Activated T-helper 1 cell treated with anti-CD3 and anti-CD28 coated beads, Interleukin-12 subunit alpha, Interleukin-12 subunit beta, Interleukin-2, Interleukin-4 antibody, amounts not matched to agents 30 ng/mL and 10 ng/mL and 1 ng/mL, durations not matched to agents 14 hours and 24 hours and 36 hours (primary cell): ENCODE measurements at regions not wholly inside any gene's neighbourhood (a gene's known extent, or its start where the extent isn't known, plus 50 kb on each side); places are given as distances from the start of the nearest gene placed in this dataset.

Source experiments
- DNase-seq: peaks from one replicate; pipeline ENCODE4 v3.0.0; 2021; ENCODE audit warnings: low spot score
- H3K27ac Mint-ChIP-seq: one replicate; pipeline ENCODE4 v1.8.0; 2021; ENCODE audit warnings: mild to moderate bottlenecking, mixed read lengths
- H3K27me3 Mint-ChIP-seq: one replicate; pipeline ENCODE4 v1.8.0; 2022; ENCODE audit warnings: mild to moderate bottlenecking, moderate library complexity, mixed read lengths; ENCODE audit not compliant: insufficient read depth
- H3K36me3 Mint-ChIP-seq: one replicate; pipeline ENCODE4 v1.8.0; 2021; ENCODE audit warnings: low read depth, mixed read lengths
- H3K4me1 Mint-ChIP-seq: one replicate; pipeline ENCODE4 v1.8.0; 2021; ENCODE audit warnings: low read depth, mixed read lengths
- H3K4me3 Mint-ChIP-seq: one replicate; pipeline ENCODE4 v1.8.0; 2021; ENCODE audit warnings: mild to moderate bottlenecking, moderate library complexity, mixed read lengths
- H3K9me3 Mint-ChIP-seq: one replicate; pipeline ENCODE4 v1.8.0; 2021; ENCODE audit warnings: mixed read lengths
- intact Hi-C: fragments of 100-400 bp; cut with micrococcal nuclease; formaldehyde crosslinking; loops from one replicate; pipeline ENCODE4 v1.15.1; 2024

DNA sequence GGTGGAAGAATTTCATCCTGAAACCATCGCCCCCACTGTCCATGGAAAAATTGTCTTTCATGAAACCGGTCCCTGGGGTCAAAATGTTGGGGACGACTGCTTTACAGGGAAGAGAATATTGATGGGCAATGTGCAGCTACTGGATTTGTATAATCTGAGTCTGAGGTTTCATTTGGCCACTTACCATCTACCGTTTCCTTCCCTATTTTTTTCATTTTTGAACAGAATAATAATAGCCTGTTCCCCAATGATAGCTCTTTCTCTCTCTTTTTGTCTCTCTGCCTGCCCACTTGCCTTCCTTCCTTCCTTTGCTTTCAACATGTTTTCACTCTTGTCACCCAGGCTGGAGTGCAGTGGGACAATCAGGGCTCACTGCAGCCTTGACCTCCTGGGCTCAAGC lies 78.3 kb upstream of the TLK1 start:
- intact Hi-C loops: no loop called here
- DNase-seq: no peak
- H3K4me1 Mint-ChIP-seq: peaks cover 4% of the 10 kb centered on the region
- no peak overlapping the region for H3K27ac Mint-ChIP-seq
- no peaks in the 10 kb centered on the region for H3K9me3 Mint-ChIP-seq
- H3K36me3 Mint-ChIP-seq: no peaks in the 10 kb centered on the region
- peaks cover 9% of the 10 kb centered on the region for H3K27me3 Mint-ChIP-seq
- no peak overlapping the region for H3K4me3 Mint-ChIP-seq

DNA sequence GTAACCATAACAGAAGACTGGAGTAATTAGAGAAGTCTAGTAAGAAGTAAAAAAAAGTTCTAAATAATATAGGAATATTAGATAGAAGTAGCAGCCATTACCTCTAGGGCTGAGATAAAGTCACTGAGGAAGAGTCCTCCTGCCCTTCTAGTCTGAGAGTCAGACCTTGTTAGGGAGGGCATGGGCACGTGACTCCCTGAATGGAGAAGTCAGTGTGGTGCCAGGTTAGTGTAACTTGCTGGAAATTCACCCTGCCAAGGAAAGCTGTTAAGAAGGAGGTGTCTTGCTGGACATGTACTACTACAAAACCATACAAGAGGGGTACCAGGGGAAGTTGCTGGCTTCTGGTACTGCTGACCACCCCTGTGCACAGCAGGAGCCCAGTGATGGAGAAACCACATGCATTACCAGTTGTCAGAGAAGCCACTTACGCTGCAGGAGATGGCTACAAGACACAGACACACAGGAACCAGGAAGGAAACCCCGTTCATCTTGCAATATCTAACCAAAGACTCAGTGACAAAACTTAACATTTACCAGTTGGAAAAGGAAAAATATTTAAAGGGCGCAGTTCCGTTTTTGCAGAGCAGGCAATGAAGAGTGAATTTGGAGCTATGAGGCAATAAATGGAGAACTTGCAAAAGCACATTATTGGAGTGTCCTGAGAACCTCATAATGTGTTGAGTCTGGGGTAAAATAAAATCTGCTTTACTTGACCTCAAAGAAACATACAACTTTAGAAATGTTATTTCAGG lies 77.2 kb upstream of the TLK1 start:
- intact Hi-C loops: no loop called here
- Mint-ChIP-seq H3K9me3 (no peaks in the 10 kb centered on the region), H3K4me1 (peaks cover 4% of the 10 kb centered on the region), H3K36me3 (no peaks in the 10 kb centered on the region), H3K4me3 (no peak overlapping the region), H3K27ac (no peak overlapping the region), H3K27me3 (peaks cover 16% of the 10 kb centered on the region)
- no peak for DNase-seq

DNA sequence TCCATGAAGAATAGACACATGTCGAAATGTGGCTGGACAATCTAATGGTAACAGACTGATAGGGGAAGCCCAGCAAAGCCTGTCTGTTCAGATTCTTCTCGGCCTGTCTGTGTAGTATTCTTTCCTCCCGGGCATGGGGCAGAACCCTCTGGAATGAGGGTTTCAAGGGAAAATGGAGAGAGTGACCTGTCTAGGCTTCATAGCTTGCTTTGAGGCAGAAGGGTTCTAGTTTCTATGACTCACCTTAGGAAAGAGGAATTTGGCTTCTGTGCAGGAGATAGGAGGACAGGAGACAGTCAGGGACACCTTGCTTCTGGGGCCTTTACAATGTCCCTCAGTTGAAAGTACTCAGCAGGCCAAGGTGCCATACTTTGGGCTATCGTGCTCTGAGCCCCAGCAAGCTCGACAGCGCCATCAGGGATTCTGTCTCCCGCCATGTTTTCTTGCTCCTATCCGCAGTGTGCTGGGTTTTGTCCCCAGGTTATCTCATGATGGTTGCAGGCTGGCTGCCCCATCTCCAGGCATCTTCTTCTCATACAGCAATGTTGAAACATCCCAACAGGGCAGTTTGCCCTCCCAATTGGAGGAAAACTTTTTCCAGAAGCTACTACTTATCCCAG lies 74.7 kb upstream of the TLK1 start:
- Mint-ChIP-seq H3K4me3 (no peak overlapping the region), H3K4me1 (peaks cover 4% of the 10 kb centered on the region), H3K36me3 (no peaks in the 10 kb centered on the region), H3K27ac (no peak overlapping the region), H3K9me3 (no peaks in the 10 kb centered on the region), H3K27me3 (peaks cover 20% of the 10 kb centered on the region)
- intact Hi-C loops: no loop called here
- DNase-seq: no peak

DNA sequence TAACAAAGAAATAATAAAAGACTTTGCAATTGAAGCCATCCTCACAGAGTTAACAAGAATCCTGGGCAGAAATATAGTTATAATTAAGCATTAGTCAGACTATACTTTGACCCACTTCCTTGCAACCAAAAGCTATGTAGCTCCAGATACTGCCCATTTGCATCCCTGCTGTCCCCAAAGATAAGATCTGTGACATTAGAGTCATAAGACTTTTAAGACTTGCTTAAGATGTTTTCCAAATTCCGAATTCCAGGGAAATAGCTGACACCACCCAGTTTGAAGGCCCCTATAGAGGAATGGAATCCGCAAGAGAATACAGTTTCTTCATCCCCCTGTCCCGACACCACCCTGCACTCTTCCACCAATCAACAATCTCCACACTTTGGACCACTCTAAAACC lies 69.5 kb upstream of the TLK1 start:
- no peak overlapping the region for H3K4me3 Mint-ChIP-seq
- no peaks in the 10 kb centered on the region for H3K4me1 Mint-ChIP-seq
- H3K27ac Mint-ChIP-seq: no peak overlapping the region
- no peaks in the 10 kb centered on the region for H3K9me3 Mint-ChIP-seq
- H3K27me3 Mint-ChIP-seq: peaks cover 15% of the 10 kb centered on the region
- intact Hi-C loops: no loop called here
- H3K36me3 Mint-ChIP-seq: no peaks in the 10 kb centered on the region
- no peak for DNase-seq

DNA sequence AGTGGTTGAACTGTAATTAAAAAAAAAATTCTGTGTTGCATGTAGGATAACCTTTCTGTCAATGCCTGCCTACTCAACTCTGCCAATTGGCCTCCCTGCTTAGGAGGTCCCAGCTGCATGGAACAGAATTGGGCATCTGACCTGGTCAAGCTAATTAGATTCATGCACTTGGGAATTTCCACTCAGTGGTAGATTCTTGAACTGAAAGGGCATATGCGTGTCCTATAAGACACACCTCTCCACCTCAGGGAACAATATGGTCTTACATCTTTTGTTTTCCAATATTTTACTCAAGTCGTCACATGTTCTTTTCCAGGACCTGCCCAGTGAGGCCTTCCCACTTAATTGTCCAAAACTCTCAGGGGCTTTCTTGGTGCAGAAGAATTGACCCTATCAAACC lies 68.1 kb upstream of the TLK1 start:
- Mint-ChIP-seq H3K4me3 (no peak overlapping the region), H3K9me3 (peaks cover 7% of the 10 kb centered on the region), H3K27ac (no peak overlapping the region), H3K27me3 (peaks cover 11% of the 10 kb centered on the region), H3K36me3 (no peaks in the 10 kb centered on the region), H3K4me1 (no peaks in the 10 kb centered on the region)
- intact Hi-C loops: loop anchor here (5.0 kb wide), 1 partner anchor 67 kb away; the partner anchor contains the start of gene TLK1
- no peak for DNase-seq

DNA sequence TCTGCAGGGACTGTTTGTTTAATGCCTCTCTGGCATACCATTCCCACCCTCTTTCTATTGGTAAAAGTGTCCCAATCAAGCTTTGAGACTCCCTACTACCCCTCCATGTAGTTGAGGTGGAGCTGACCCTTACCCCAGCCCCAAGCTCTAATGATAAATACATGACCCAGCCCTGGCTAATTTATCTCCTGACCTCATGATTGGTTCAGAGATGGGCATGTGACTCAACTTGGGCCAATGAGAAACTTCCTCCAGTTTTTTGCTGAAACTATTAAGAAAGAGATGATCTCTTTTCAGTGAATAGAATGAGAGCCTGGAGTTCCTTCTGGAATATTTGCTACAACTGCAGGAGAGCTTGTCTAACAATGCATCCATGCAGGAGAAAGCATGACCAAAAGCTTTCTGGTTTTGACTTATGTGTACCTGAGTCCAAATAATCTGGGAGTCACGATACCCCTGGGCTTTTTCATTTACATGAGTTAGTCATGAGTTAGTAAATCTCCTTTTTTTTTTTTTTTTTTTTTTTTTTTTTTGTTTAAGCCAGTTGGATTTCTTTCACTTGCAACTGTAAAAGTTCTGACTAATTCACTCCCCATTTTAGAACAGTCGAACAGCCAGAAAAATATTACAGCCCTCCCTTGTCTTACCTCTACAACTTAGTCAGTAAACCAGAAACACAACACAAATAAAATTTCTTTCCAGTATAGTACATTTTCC lies 66.5 kb upstream of the TLK1 start:
- H3K27ac Mint-ChIP-seq: no peak overlapping the region
- H3K27me3 Mint-ChIP-seq: peaks cover 5% of the 10 kb centered on the region

DNA sequence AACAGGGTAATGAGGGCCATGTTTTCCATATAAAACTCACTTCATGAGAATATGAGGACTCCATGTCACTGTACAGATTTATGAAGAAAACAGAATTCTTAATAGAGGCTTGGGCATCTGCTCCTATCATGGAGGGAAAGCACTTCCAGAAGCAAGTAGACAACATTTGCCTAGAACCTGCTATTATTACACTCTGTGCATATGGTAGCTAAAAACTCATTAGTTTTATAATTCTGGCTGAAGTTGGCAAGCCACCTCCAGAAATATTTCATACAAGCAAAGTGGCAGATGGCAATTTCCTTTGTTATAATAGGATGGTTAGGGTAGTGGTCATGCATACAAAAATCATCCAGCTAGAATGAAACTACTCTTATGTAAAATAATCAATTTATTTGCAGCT lies 65.8 kb upstream of the TLK1 start:
- Mint-ChIP-seq H3K4me1 (no peaks in the 10 kb centered on the region), H3K27me3 (peaks cover 5% of the 10 kb centered on the region), H3K9me3 (peaks cover 7% of the 10 kb centered on the region), H3K4me3 (no peak overlapping the region), H3K36me3 (no peaks in the 10 kb centered on the region), H3K27ac (no peak overlapping the region)
- intact Hi-C loops: loop anchor here (5.0 kb wide), 1 partner anchor 64 kb away; the partner anchor contains the start of gene TLK1
- DNase-seq: no peak

More for the DNA sequence above, 66.5 kb upstream of the TLK1 start:
- H3K4me1 Mint-ChIP-seq: no peaks in the 10 kb centered on the region
- peaks cover 7% of the 10 kb centered on the region for H3K9me3 Mint-ChIP-seq
- H3K36me3 Mint-ChIP-seq: no peaks in the 10 kb centered on the region
- intact Hi-C loops: loop anchor here (5.0 kb wide), 1 partner anchor 65 kb away; the partner anchor contains the start of gene TLK1
- no peak for DNase-seq
- H3K4me3 Mint-ChIP-seq: no peak overlapping the region

DNA sequence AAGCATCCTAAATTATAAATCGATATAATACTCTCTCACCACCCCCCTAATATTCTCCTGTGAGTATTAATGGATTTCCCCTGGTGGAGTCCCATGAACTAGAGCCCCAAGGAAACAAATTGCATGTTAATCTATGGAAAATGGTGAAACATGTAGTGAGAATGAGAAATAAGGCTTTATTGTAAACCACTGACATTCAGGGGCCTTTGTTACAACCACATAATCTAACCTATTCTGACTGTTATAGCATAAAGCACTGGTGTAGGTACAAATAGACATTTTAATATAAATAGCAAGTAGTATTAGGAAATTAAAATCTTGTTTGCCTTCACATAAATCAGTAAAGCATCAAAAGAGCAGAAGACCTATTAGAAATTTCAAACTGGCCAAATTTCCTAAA lies 65.3 kb upstream of the TLK1 start:
- H3K9me3 Mint-ChIP-seq: peaks cover 7% of the 10 kb centered on the region
- H3K27me3 Mint-ChIP-seq: peaks cover under 1% of the 10 kb centered on the region
- no peaks in the 10 kb centered on the region for H3K4me1 Mint-ChIP-seq
- intact Hi-C loops: loop anchor here (5.0 kb wide), 1 partner anchor 64 kb away; the partner anchor contains the start of gene TLK1
- no peaks in the 10 kb centered on the region for H3K36me3 Mint-ChIP-seq
- DNase-seq: no peak
- no peak overlapping the region for H3K27ac Mint-ChIP-seq
- no peak overlapping the region for H3K4me3 Mint-ChIP-seq

DNA sequence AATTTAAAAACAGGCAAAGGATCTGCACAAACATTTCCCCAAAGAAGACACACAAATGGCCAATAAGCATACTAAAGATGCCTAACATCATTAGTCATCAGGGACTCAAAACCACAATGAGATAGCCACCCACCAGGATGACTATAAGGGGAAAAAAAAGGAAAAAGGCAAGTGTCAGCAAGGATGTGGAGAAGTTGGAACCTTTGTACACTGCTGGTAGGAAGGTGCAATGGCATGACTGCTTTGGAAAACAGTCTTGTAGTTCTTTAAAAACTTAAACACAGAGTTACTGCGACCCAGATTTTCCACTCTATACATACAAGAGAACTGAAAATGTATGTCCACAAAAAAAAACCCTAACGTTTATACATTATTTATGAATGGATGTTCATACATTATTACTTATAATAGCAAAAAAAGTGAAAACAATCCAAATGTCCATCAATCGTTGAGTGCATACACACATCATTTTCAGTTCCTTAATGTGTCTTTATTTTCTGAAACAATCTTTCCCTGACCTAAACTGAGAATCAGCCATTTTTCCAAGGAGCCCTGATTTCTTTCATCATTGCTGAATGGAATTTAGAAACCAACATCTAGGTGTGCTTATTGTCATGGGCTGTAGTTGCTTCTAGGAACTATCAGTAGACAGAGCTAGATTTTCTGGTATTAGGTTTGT lies 64.7 kb upstream of the TLK1 start:
- intact Hi-C loops: loop anchor here (5.0 kb wide), 1 partner anchor 63 kb away; the partner anchor contains the start of gene TLK1

DNA sequence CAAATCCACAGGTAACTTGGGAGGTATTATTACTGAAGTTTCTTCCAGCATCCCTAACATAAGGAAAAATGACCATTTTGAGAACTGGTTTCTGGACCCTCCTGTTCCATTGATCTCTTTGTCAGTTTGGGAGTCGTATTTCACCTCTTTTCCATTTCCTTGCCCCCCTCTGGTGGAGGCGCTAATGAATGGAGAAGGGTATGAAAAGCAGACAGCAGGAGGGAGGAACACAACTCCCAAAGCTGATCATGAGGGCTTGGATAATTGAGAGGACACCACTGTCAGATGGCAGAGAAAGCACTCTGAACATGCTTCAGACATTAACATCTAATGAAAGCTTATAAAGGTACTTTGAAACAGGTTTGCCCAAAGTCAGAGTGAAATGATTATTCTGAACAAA lies 56.6 kb upstream of the TLK1 start:
- H3K27ac Mint-ChIP-seq: no peak overlapping the region
- intact Hi-C loops: no loop called here
- peaks cover 14% of the 10 kb centered on the region for H3K9me3 Mint-ChIP-seq
- no peak for DNase-seq
- no peaks in the 10 kb centered on the region for H3K4me1 Mint-ChIP-seq
- peaks cover 5% of the 10 kb centered on the region for H3K36me3 Mint-ChIP-seq
- no peak overlapping the region for H3K4me3 Mint-ChIP-seq
- H3K27me3 Mint-ChIP-seq: peaks cover 2% of the 10 kb centered on the region

More for the DNA sequence above, 64.7 kb upstream of the TLK1 start:
- H3K36me3 Mint-ChIP-seq: no peaks in the 10 kb centered on the region
- H3K27ac Mint-ChIP-seq: no peak overlapping the region
- DNase-seq: no peak
- peaks cover 7% of the 10 kb centered on the region for H3K9me3 Mint-ChIP-seq
- no peaks in the 10 kb centered on the region for H3K27me3 Mint-ChIP-seq
- H3K4me3 Mint-ChIP-seq: no peak overlapping the region
- no peaks in the 10 kb centered on the region for H3K4me1 Mint-ChIP-seq

DNA sequence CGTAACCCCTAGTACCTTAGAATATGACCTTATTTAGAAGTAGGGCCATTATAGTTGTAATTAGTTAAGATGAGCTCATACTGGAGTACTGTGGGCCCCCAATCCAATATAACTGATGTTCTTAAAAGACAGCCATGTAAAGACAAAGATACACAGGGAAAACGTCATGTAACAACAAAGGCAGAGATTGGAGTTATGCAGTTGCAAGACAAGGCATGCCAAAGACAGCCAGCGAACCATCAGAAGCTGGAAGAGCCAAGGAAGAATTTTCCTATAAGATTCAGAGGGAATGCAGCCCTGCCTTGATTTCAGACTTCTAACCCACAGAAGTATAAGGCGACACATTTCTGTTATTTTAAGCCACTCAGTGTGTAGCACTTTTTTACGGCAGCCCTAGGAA lies 55.9 kb upstream of the TLK1 start:
- Mint-ChIP-seq H3K9me3 (peaks cover 14% of the 10 kb centered on the region), H3K27ac (no peak overlapping the region), H3K4me1 (no peaks in the 10 kb centered on the region), H3K36me3 (peaks cover 5% of the 10 kb centered on the region), H3K4me3 (no peak overlapping the region), H3K27me3 (peaks cover 2% of the 10 kb centered on the region)
- DNase-seq: no peak
- intact Hi-C loops: no loop called here

DNA sequence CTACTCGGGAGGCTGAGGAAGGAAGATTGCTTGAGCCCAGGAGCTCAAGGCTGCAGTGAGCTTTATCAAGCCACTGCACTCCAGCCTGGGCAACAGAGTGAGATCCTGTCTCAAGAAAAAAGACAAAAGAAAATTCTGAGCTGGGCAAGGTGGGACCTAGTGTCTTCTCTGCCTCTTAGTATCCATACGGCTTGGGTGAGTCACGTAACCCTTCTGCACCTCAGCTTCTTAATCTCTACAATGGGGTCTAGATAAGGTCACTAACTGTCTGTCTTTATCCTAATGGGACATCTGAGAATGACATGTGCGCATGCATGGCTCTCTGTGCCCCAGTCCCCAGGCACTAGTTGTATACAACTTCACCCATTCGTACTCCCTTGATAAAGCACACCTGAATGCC lies 53.4 kb upstream of the TLK1 start:
- Mint-ChIP-seq H3K27ac (no peak overlapping the region), H3K4me1 (peaks cover 11% of the 10 kb centered on the region), H3K36me3 (peaks cover 3% of the 10 kb centered on the region), H3K4me3 (no peak overlapping the region), H3K9me3 (peaks cover 11% of the 10 kb centered on the region), H3K27me3 (peaks cover 4% of the 10 kb centered on the region)
- DNase-seq: no peak
- intact Hi-C loops: loop anchor here (5.0 kb wide), 2 partner anchors 33 to 48 kb away; no protein-coding TSS in a partner anchor
